Ovary (tissue), 7 donors: ENCODE measurements at regions not wholly inside any gene's neighbourhood (a gene's known extent, or its start where the extent isn't known, plus 50 kb on each side); places are given as distances from the start of the nearest gene placed in this dataset.
"Not testable (repeated sequence)": the region's sequence is repeated elsewhere in the genome, so short reads cannot be mapped to it uniquely, and the experiment has no call there.

Source experiments
- DNase-seq, 5 donors: peaks; one replicate each; pipeline ENCODE4 v3.0.0-alpha.2; 2019 to 2020
- H3K27ac ChIP-seq, 2 donors: fragments of 200-600 bp; one replicate each; pipeline versions ENCODE4 v1.5.1 to v1.8.0; 2019 to 2022
- H3K27me3 ChIP-seq: fragments of 200-600 bp; one replicate; pipeline ENCODE4 v1.8.0; 2022
- H3K36me3 ChIP-seq: fragments of 200-600 bp; sonication (generic); one replicate; pipeline ENCODE4 v1.5.1; 2019
- H3K4me1 ChIP-seq: one replicate; pipeline ENCODE4 v1.8.1; 2013; ENCODE audit warnings: mild to moderate bottlenecking, moderate library complexity; ENCODE audit not compliant: insufficient read depth
- H3K4me3 ChIP-seq: fragments of 200-600 bp; sonication (generic); one replicate; pipeline ENCODE4 v1.5.1; 2017
- H3K9me3 ChIP-seq, 2 donors: fragments of 200-600 bp in 1 of 2; sonication (generic) in 1 of 2; one replicate each; pipeline versions ENCODE4 v1.5.1 to v1.8.1; 2013 to 2019; ENCODE audit warnings: mild to moderate bottlenecking in 1 of 2, moderate library complexity in 1 of 2
- CTCF ChIP-seq, 3 donors: fragments of 450-650 bp in 2 of 3; fragments of 200-600 bp in 1 of 3; IDR thresholded peaks; one replicate each; pipeline versions ENCODE4 v1.5.1 to v1.8.0; 2016 to 2022; ENCODE audit warnings: antibody characterized with exemption in 3 of 3, mild to moderate bottlenecking in 1 of 3
- EP300 ChIP-seq: sonication (generic); formaldehyde crosslinking; IDR thresholded peaks from one replicate; pipeline ENCODE4 v1.6.1; 2017; ENCODE audit warnings: antibody characterized with exemption
- POLR2A ChIP-seq: fragments of 450-650 bp; IDR thresholded peaks from one replicate; pipeline ENCODE4 v1.6.1; 2017; ENCODE audit warnings: antibody characterized with exemption, mild to moderate bottlenecking, moderate library complexity
- WGBS, 3 donors: extraction: QIAGEN DNeasy Blood & Tissue Kit in 1 of 3; methylation state at CpG; one replicate each; pipeline versions ENCODE4 v1.1.5 to v1.1.7; 2013 to 2017; 5-methylcytosine and 5-hydroxymethylcytosine counted together
- intact Hi-C, 4 donors: fragments of 100-400 bp; cut with DNase I; formaldehyde crosslinking; loops; one replicate each; pipeline versions ENCODE4 v1.11.0 to v1.15.1; 2022 to 2023
- donor health status: DM: no; HTN: no; CAD: no; lungs with moderate emphysema.
- donor health status: DM: no; HTN: no; CAD: no.
- donor health status: Bipolar disorder and iron deficiency.
- donor health status: DM: no; HTN: no; CAD: no.
- donor health status: DM: yes; HTN: yes; CAD: no.

GRCh38 chr10:20492447-20492846 lies 404.7 kb downstream of the NEBL start:
- H3K36me3 ChIP-seq, result no peaks in the 10 kb centered on the region
- intact Hi-C loops, result no loop called here
- no peak for DNase-seq
- 45 to 56% (median 47%) methylated on average over 2 of the region's 2 CpGs for WGBS, 3 donors
- H3K4me3 ChIP-seq, result no peak overlapping the region
- no peaks in the 10 kb centered on the region for H3K9me3 ChIP-seq
- H3K4me1 ChIP-seq, result no peaks in the 10 kb centered on the region
- H3K27me3 ChIP-seq, result no peaks in the 10 kb centered on the region
- no peak overlapping the region for H3K27ac ChIP-seq
- TF ChIP-seq EP300 (no peak), CTCF (IDR thresholded peaks at IDR 0.05) (no peak), POLR2A (no peak)

DNA sequence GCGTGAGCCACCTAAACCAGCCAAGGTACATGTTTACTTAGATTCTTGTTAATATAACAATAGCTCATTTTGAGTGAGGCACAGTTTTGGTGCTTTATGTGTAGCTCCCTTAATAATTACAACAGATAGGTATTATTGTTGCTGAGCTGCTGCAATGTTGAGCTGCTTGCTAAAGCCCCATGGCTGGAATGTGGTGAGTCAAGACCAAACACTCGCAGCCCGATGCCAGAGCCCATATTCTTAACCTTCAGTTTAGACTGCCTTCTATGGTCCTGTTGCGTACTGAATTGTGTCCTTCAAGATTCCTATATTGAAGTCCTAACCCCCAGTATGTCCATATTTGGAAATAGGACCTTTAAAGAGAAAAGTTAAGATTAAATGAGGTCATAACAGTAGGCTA lies 407.1 kb downstream of the NEBL start:
- Histone ChIP-seq H3K27ac (no peak overlapping the region), H3K27me3 (no peaks in the 10 kb centered on the region), H3K9me3 (no peaks in the 10 kb centered on the region), H3K4me1 (no peaks in the 10 kb centered on the region), H3K36me3 (no peaks in the 10 kb centered on the region), H3K4me3 (no peak overlapping the region)
- no peak for DNase-seq
- no peak for TF ChIP-seq POLR2A
- TF ChIP-seq EP300, result no peak
- no peak for TF ChIP-seq CTCF (IDR thresholded peaks at IDR 0.05)
- WGBS, 3 donors, result 92 to 96% (median 94%) methylated on average over 4 of the region's 4 CpGs
- intact Hi-C loops, result no loop called here

DNA sequence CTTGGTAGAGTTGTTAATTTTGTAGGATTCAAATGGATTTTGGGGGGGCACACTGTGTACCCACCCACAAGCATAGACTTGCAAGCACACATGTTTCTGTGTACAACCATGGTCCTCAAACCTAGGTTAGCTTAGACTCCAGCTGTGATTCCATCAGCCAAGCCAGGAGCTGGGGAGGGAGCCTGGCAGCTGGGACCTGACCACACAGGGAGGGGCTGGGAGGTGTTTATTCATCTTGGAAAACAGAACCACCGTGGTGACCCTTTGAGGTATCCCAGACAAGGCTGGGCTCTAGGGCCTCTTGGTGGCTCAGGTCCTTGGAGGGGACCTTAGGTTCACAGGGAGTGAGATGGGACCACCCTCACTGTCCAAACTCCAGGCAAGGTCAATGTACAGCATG lies 410.3 kb downstream of the NEBL start:
- TF ChIP-seq CTCF (IDR thresholded peaks at IDR 0.05) (no peak), POLR2A (no peak), EP300 (no peak)
- WGBS, 3 donors, result 0 to 67% (median 30%) methylated on average over 1 of the region's 1 CpG
- intact Hi-C loops, result no loop called here
- Histone ChIP-seq H3K4me3 (no peak overlapping the region), H3K27me3 (no peaks in the 10 kb centered on the region), H3K4me1 (no peaks in the 10 kb centered on the region), H3K9me3 (no peaks in the 10 kb centered on the region), H3K27ac (no peak overlapping the region), H3K36me3 (no peaks in the 10 kb centered on the region)
- no peak for DNase-seq

- Histone ChIP-seq H3K27ac (no peak overlapping the region), H3K4me1 (no peaks in the 10 kb centered on the region), H3K4me3 (no peak overlapping the region), H3K9me3 (no peaks in the 10 kb centered on the region), H3K36me3 (no peaks in the 10 kb centered on the region), H3K27me3 (no peaks in the 10 kb centered on the region)
- intact Hi-C loops, result no loop called here
- no peak for TF ChIP-seq EP300
- TF ChIP-seq CTCF (IDR thresholded peaks at IDR 0.05), result no peak
- TF ChIP-seq POLR2A, result no peak
- 50 to 59% (median 55%) methylated on average over 3 of the region's 3 CpGs for WGBS, 3 donors
- DNase-seq, result no peak
Measured at GRCh38 chr10:20485554-20485953, 411.6 kb downstream of the NEBL start.

- Histone ChIP-seq H3K4me1 (no peaks in the 10 kb centered on the region), H3K36me3 (no peaks in the 10 kb centered on the region), H3K27ac (no peak overlapping the region), H3K27me3 (no peaks in the 10 kb centered on the region), H3K4me3 (no peak overlapping the region), H3K9me3 (no peaks in the 10 kb centered on the region)
- TF ChIP-seq POLR2A, result no peak
- no peak for TF ChIP-seq EP300
- no peak for TF ChIP-seq CTCF (IDR thresholded peaks at IDR 0.05)
- intact Hi-C loops, result no loop called here
- 78 to 91% (median 84%) methylated on average over 2 of the region's 2 CpGs for WGBS, 3 donors
- no peak for DNase-seq
Measured at GRCh38 chr10:20481054-20481453, 416.1 kb downstream of the NEBL start.

GRCh38 chr10:20480575-20480974 lies 416.5 kb downstream of the NEBL start:
- H3K27ac ChIP-seq, H3K27me3 ChIP-seq, DNase-seq, H3K4me1 ChIP-seq, H3K9me3 ChIP-seq, H3K36me3 ChIP-seq, H3K4me3 ChIP-seq, intact Hi-C loops: not testable (repeated sequence)
- 92 to 100% (median 98%) methylated on average over 1 of the region's 1 CpG for WGBS, 3 donors
